Right lobe of liver (tissue), 4 donors: ENCODE measurements at regions not wholly inside any gene's neighbourhood (a gene's known extent, or its start where the extent isn't known, plus 50 kb on each side); places are given as distances from the start of the nearest gene placed in this dataset.

Experiments used
- POLR2A ChIP-seq: fragments of 450-650 bp; IDR thresholded peaks from one replicate; pipeline ENCODE4 v1.6.1; 2017; ENCODE audit warnings: antibody characterized with exemption, mild to moderate bottlenecking
- TF ChIP-seq, protein P1 (sequence below), 4 donors: fragments of 200-600 bp in 3 of 4; fragments of 450-650 bp in 1 of 4; IDR thresholded peaks; one replicate each; pipeline versions ENCODE4 v1.5.1 to v1.8.0; 2016 to 2022; ENCODE audit warnings: antibody characterized with exemption in 4 of 4, mild to moderate bottlenecking in 2 of 4
- donor health status: DM: no; HTN: no; CAD: no.
- donor health status: DM: no; HTN: no; CAD: no.
- donor health status: DM: no; HTN: yes; CAD: no.

DNA sequence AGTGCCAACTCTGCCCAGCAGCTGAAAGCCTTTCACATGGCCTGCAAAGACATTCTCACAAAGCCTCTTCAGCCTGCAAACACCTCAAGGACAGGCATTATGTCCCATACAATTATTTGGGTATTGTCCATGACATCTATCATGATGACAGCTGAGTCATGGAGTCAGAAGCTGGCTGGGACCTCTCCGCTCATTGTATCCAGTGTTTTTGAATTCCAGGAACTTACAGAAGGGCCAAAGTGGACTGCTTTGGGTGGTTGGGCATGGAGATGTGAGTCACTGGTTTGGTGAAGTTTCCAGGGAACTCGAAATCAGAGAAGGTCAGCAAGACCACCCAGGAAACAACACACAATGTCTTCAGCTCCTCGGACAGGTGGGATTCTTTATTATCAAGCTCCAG is 188.6 kb upstream of the CCL2 start:
- TF ChIP-seq, protein P1, sequence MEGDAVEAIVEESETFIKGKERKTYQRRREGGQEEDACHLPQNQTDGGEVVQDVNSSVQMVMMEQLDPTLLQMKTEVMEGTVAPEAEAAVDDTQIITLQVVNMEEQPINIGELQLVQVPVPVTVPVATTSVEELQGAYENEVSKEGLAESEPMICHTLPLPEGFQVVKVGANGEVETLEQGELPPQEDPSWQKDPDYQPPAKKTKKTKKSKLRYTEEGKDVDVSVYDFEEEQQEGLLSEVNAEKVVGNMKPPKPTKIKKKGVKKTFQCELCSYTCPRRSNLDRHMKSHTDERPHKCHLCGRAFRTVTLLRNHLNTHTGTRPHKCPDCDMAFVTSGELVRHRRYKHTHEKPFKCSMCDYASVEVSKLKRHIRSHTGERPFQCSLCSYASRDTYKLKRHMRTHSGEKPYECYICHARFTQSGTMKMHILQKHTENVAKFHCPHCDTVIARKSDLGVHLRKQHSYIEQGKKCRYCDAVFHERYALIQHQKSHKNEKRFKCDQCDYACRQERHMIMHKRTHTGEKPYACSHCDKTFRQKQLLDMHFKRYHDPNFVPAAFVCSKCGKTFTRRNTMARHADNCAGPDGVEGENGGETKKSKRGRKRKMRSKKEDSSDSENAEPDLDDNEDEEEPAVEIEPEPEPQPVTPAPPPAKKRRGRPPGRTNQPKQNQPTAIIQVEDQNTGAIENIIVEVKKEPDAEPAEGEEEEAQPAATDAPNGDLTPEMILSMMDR (IDR thresholded peaks at IDR 0.05): no peak
- TF ChIP-seq POLR2A: no peak
